MCF 10A (cell line): ENCODE measurements at regions not wholly inside any gene's neighbourhood (a gene's known extent, or its start where the extent isn't known, plus 50 kb on each side); places are given as distances from the start of the nearest gene placed in this dataset.
"Not testable (repeated sequence)": the region's sequence is repeated elsewhere in the genome, so short reads cannot be mapped to it uniquely, and the experiment has no call there.

ENCODE experiments used
- BruUV-seq: library from RNA; stranded (reverse); fragments of 400-500 nt; replicated peaks from 2 replicates; lab custom pipeline; 2021; lab: Mats Ljungman, UMichigan
- CTCF ChIA-PET: fragments of 300-600 bp; sonication (Branson Sonifier 250); formaldehyde crosslinking; extraction: SDS; loops from one replicate; lab custom pipeline; 2021; ENCODE audit warnings: antibody characterized with exemption, inconsistent platforms; lab: Yijun Ruan, JAX
- POLR2A ChIA-PET: fragments of 300-600, 350-650 bp; sonication (Branson Sonifier 250); formaldehyde crosslinking; extraction: SDS; loops from one replicate; lab custom pipeline; 2020; ENCODE audit warnings: antibody characterized with exemption, inconsistent platforms; lab: Yijun Ruan, JAX
- DNase-seq: peaks from one replicate; pipeline ENCODE4 v3.0.0-alpha.2; 2018; ENCODE audit not compliant: unreplicated experiment
- H3K27ac Mint-ChIP-seq: one replicate; pipeline ENCODE4 v1.8.0; 2022; ENCODE audit warnings: mild to moderate bottlenecking, low read depth, mixed read lengths; ENCODE audit not compliant: unreplicated experiment
- H3K27me3 Mint-ChIP-seq: one replicate; pipeline ENCODE4 v1.8.0; 2022; ENCODE audit warnings: mixed read lengths; ENCODE audit not compliant: insufficient read depth, unreplicated experiment
- H3K36me3 Mint-ChIP-seq: one replicate; pipeline ENCODE4 v1.8.0; 2022; ENCODE audit warnings: mild to moderate bottlenecking, moderate library complexity, mixed read lengths; ENCODE audit not compliant: insufficient read depth, unreplicated experiment
- H3K4me1 Mint-ChIP-seq: one replicate; pipeline ENCODE4 v1.8.0; 2022; ENCODE audit warnings: mixed read lengths; ENCODE audit not compliant: insufficient read depth, unreplicated experiment
- H3K4me3 Mint-ChIP-seq: one replicate; pipeline ENCODE4 v1.8.0; 2022; ENCODE audit warnings: mild to moderate bottlenecking, moderate library complexity, mixed read lengths; ENCODE audit not compliant: unreplicated experiment
- H3K9me3 Mint-ChIP-seq: one replicate; pipeline ENCODE4 v1.8.0; 2022; ENCODE audit warnings: mixed read lengths; ENCODE audit not compliant: unreplicated experiment
- intact Hi-C: fragments of 100-400 bp; cut with micrococcal nuclease; formaldehyde crosslinking; loops from 2 replicates; pipeline ENCODE4 v1.14.1; 2022
- TF ChIP-seq, protein P1 (sequence below): fragments of 200-600 bp; IDR thresholded peaks from one replicate; pipeline ENCODE4 v1.8.0; 2022; ENCODE audit warnings: antibody characterized with exemption, mild to moderate bottlenecking; ENCODE audit not compliant: unreplicated experiment

DNA sequence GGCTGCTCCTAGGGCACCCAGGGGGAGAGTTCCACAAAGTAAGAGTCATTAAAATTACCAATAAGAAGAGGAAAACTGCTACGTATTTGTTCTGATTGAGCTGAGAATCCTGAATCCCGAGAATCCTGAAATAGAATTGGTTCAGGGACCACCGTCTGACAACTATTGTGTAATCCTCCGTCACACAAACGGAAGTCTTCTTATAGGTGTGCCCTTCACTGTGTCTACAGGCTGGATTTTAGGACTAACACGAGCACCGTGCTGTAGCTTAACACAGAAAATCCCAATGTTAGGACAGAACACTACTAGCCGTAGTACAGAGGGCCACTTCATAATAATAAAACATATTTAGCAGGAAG is 50.6 kb upstream of the RNF182 start:
- TF ChIP-seq, protein P1, sequence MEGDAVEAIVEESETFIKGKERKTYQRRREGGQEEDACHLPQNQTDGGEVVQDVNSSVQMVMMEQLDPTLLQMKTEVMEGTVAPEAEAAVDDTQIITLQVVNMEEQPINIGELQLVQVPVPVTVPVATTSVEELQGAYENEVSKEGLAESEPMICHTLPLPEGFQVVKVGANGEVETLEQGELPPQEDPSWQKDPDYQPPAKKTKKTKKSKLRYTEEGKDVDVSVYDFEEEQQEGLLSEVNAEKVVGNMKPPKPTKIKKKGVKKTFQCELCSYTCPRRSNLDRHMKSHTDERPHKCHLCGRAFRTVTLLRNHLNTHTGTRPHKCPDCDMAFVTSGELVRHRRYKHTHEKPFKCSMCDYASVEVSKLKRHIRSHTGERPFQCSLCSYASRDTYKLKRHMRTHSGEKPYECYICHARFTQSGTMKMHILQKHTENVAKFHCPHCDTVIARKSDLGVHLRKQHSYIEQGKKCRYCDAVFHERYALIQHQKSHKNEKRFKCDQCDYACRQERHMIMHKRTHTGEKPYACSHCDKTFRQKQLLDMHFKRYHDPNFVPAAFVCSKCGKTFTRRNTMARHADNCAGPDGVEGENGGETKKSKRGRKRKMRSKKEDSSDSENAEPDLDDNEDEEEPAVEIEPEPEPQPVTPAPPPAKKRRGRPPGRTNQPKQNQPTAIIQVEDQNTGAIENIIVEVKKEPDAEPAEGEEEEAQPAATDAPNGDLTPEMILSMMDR, result no peak
- Mint-ChIP-seq H3K4me3 (peak overlapping the region; percentile 80), H3K27me3 (no peaks in the 10 kb centered on the region), H3K27ac (peak overlapping the region; percentile 77), H3K9me3 (no peaks in the 10 kb centered on the region), H3K36me3 (peaks cover 5% of the 10 kb centered on the region), H3K4me1 (peaks cover 12% of the 10 kb centered on the region)
- no peak for DNase-seq
- CTCF ChIA-PET, result interaction anchor here (0.7 to 2.5 kb wide), 16 partner anchors 12 to 293 kb away, joined by 3 to 11 read pairs (median 4); no protein-coding TSS in a partner anchor
- POLR2A ChIA-PET, result interaction anchor here (1.4 kb wide), 1 partner anchor 11 kb away, joined by 4 read pairs; no protein-coding TSS in a partner anchor
- intact Hi-C loops, result no loop called here
- BruUV-seq, result no TSS peak

DNA sequence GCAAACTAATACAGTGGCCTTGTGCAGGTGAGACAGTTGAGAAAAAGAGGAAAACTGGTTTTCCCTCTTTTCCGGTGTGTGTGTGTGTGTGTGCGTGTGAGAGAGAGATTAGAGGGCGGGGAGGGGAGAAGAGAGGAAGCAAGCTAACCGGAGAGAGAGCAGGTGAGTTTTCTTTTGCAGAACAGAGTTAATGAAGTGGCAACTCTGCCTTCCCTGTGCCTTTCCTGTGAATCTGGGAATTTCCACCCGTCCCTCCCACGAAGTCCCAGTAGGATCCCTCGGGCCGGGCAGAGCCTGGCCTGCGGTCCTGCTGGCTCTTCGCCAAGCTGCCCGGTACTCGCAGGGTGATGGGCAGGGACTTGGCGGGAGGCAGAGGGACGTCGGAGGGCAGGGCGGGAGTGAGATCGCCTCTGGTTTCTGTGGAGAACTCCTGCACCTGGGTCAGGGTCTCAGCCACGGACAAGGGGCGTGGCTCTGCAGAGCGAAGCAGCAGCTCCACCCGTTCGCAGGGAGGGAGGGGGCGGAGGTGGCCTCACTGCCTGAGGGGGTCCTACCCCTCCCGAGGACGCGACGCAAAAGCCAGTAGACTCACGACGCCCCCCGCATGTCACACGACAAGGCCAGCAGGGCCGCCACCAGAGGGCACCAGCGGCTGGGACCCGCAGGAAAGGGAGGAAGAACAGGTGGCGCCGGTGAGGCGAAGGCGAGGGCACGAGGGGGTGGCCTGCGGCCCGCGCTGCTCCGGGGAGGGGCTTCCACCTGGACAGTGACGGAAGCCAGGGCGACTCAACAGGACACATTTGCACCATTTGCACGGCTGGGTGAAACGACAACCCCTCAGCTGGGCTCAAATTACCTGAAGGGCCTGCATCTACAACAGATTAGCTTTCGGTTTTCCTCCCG is 51.2 kb upstream of the RNF182 start:
- Mint-ChIP-seq H3K4me3 (peak overlapping the region; percentile 80), H3K4me1 (peaks cover 12% of the 10 kb centered on the region), H3K27me3 (no peaks in the 10 kb centered on the region), H3K27ac (peak overlapping the region; percentile 77), H3K9me3 (no peaks in the 10 kb centered on the region), H3K36me3 (peaks cover 5% of the 10 kb centered on the region)
- intact Hi-C loops, result no loop called here
- DNase-seq, result peak; percentile 64
- no TSS peak for BruUV-seq
- POLR2A ChIA-PET, result interaction anchor here (1.4 kb wide), 1 partner anchor 12 kb away, joined by 4 read pairs; no protein-coding TSS in a partner anchor
- CTCF ChIA-PET, result interaction anchor here (0.6 to 2.5 kb wide), 21 partner anchors 11 to 1922 kb away, joined by 3 to 11 read pairs (median 3); no protein-coding TSS in a partner anchor
- TF ChIP-seq, protein P1, result peak; percentile 88

DNA sequence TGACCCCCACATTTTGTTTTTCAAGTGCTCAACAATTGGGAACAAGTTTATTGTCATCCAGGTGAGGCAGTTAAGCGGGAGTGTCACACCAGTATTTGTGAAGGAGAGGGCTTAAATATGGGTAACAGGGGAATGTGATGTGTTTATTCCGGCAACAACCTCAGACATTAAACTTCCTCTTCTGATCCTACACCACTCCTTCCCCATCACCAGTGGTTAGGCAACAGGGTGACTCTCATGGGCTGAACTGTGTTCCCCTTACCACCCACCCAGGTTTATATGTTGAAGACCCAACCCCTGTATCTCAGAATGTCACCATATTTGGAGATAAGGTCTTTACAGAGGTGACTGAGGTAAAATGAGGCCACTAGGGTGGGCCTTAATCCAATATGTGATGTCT is 52.1 kb upstream of the RNF182 start:
- TF ChIP-seq, protein P1, result no peak
- no peaks in the 10 kb centered on the region for H3K9me3 Mint-ChIP-seq
- no peak for DNase-seq
- peak overlapping the region; percentile 80 for H3K4me3 Mint-ChIP-seq
- peaks cover 12% of the 10 kb centered on the region for H3K4me1 Mint-ChIP-seq
- intact Hi-C loops, result no loop called here
- H3K27me3 Mint-ChIP-seq, result no peaks in the 10 kb centered on the region
- ChIA-PET CTCF (interaction anchor here (0.7 to 2.5 kb wide), 5 partner anchors 10 to 253 kb away, joined by 3 to 11 read pairs (median 3); no protein-coding TSS in a partner anchor), POLR2A (no interaction called here)
- no TSS peak for BruUV-seq
- no peak overlapping the region for H3K27ac Mint-ChIP-seq
- peaks cover 5% of the 10 kb centered on the region for H3K36me3 Mint-ChIP-seq

DNA sequence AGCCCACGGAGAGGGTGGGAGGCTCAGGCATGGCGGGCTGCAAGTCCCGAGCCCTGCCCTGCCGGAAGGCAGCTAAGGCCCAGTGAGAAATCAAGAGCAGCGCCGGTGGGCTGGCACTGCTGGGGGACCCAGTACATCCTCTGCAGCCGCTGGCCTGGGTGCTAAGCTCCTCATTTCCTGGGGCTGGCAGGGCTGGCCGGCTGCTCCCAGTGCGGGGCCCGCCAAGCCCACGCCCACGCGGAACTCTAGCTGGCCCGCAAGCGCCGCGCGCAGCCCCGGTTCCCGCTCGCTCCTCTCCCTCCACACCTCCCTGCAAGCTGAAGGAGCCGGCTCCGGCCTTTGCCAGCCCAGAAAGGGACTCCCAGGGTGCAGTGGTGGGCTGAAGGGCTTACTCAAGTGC is 52.7 kb upstream of the RNF182 start:
- intact Hi-C loops, H3K27ac Mint-ChIP-seq, H3K9me3 Mint-ChIP-seq, POLR2A ChIA-PET, BruUV-seq, DNase-seq, H3K36me3 Mint-ChIP-seq, H3K27me3 Mint-ChIP-seq, H3K4me3 Mint-ChIP-seq: not testable (repeated sequence)
- CTCF ChIA-PET, result interaction anchor here (0.7 kb wide), 1 partner anchor 254 kb away, joined by 3 read pairs; no protein-coding TSS in a partner anchor
- H3K4me1 Mint-ChIP-seq, result peaks cover 12% of the 10 kb centered on the region
